Endodermal cell (in vitro differentiated cells): ENCODE measurements at regions not wholly inside any gene's neighbourhood (a gene's known extent, or its start where the extent isn't known, plus 50 kb on each side); places are given as distances from the start of the nearest gene placed in this dataset.

Source experiments
- DNase-seq: peaks from one replicate; pipeline ENCODE4 v3.0.0-alpha.2; 2017
- H3K27ac ChIP-seq: 2 replicates; pipeline ENCODE4 v1.5.1; 2013; ENCODE audit warnings: mild to moderate bottlenecking, low read depth, low read length, moderate library complexity
- H3K27me3 ChIP-seq: 2 replicates; pipeline ENCODE4 v1.6.1; 2013; ENCODE audit warnings: mild to moderate bottlenecking, low read length, moderate library complexity; ENCODE audit not compliant: insufficient read depth, control insufficient read depth, poor library complexity, severe bottlenecking
- H3K36me3 ChIP-seq: 2 replicates; pipeline ENCODE4 v1.7.0; 2013; ENCODE audit warnings: mild to moderate bottlenecking, low read length, moderate library complexity; ENCODE audit not compliant: control insufficient read depth, insufficient read depth
- H3K4me1 ChIP-seq: one replicate; pipeline ENCODE4 v1.7.0; 2013; ENCODE audit warnings: low read length; ENCODE audit not compliant: control insufficient read depth, insufficient read depth
- H3K4me3 ChIP-seq: 2 replicates; pipeline ENCODE4 v1.5.1; 2013; ENCODE audit warnings: mild to moderate bottlenecking, low read length, moderate library complexity
- H3K9ac ChIP-seq: 2 replicates; pipeline ENCODE4 v1.6.1; 2013; ENCODE audit warnings: mild to moderate bottlenecking, low read length, moderate library complexity; ENCODE audit not compliant: poor library complexity, severe bottlenecking; ENCODE audit errors: extremely low read depth
- H3K9me3 ChIP-seq: 2 replicates; pipeline ENCODE4 v1.6.1; 2013; ENCODE audit warnings: mild to moderate bottlenecking, low read length, moderate library complexity; ENCODE audit not compliant: control insufficient read depth
- H3K27ac Mint-ChIP-seq: 2 replicates; pipeline ENCODE4 v1.8.0; 2020; ENCODE audit warnings: mixed read lengths
- H3K27me3 Mint-ChIP-seq: 2 replicates; pipeline ENCODE4 v1.8.0; 2021; ENCODE audit warnings: mild to moderate bottlenecking, mixed read lengths; ENCODE audit not compliant: insufficient read depth
- H3K36me3 Mint-ChIP-seq: 2 replicates; pipeline ENCODE4 v1.8.0; 2020; ENCODE audit warnings: low read depth, mixed read lengths
- H3K4me1 Mint-ChIP-seq: 2 replicates; pipeline ENCODE4 v1.8.0; 2020; ENCODE audit warnings: mixed read lengths
- H3K4me3 Mint-ChIP-seq: 2 replicates; pipeline ENCODE4 v1.8.0; 2020; ENCODE audit warnings: mild to moderate bottlenecking, moderate library complexity, mixed read lengths
- H3K9me3 Mint-ChIP-seq: 2 replicates; pipeline ENCODE4 v1.8.0; 2020; ENCODE audit warnings: mild to moderate bottlenecking, mixed read lengths
- WGBS, 2 experiments: methylation state at CpG; one replicate each; pipeline versions ENCODE4 v1.1.5 to v1.1.7; 2013; ENCODE audit warnings: missing lambda C conversion rate in 2 of 2, mixed read lengths in 1 of 2; ENCODE audit not compliant: insufficient coverage in 1 of 2, insufficient read length in 1 of 2; 5-methylcytosine and 5-hydroxymethylcytosine counted together
- TF ChIP-seq, protein P1 (sequence below): fragments of 200-600 bp; sonication (generic); conservative IDR thresholded peaks from 2 replicates; pipeline ENCODE4 v1.5.0; 2021; ENCODE audit warnings: antibody characterized with exemption, mild to moderate bottlenecking

GRCh38 chr1:228961511-228961910 is 226.2 kb downstream of the RHOU start:
- Histone ChIP-seq H3K4me1 (peaks cover 12% of the 10 kb centered on the region), H3K4me3 (no peak overlapping the region), H3K27ac (no peak overlapping the region), H3K9me3 (peaks cover 5% of the 10 kb centered on the region), H3K9ac (no peak overlapping the region), H3K36me3 (no peaks in the 10 kb centered on the region), H3K27me3 (no peaks in the 10 kb centered on the region)
- WGBS, 2 experiments, result 88 to 94% methylated on average over 4 to 6 of the region's 6 CpGs
- H3K4me1 Mint-ChIP-seq, result peaks cover 44% of the 10 kb centered on the region
- peak; percentile 3 for DNase-seq
- no peaks in the 10 kb centered on the region for H3K36me3 Mint-ChIP-seq
- TF ChIP-seq, protein P1, sequence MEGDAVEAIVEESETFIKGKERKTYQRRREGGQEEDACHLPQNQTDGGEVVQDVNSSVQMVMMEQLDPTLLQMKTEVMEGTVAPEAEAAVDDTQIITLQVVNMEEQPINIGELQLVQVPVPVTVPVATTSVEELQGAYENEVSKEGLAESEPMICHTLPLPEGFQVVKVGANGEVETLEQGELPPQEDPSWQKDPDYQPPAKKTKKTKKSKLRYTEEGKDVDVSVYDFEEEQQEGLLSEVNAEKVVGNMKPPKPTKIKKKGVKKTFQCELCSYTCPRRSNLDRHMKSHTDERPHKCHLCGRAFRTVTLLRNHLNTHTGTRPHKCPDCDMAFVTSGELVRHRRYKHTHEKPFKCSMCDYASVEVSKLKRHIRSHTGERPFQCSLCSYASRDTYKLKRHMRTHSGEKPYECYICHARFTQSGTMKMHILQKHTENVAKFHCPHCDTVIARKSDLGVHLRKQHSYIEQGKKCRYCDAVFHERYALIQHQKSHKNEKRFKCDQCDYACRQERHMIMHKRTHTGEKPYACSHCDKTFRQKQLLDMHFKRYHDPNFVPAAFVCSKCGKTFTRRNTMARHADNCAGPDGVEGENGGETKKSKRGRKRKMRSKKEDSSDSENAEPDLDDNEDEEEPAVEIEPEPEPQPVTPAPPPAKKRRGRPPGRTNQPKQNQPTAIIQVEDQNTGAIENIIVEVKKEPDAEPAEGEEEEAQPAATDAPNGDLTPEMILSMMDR, result no peak
- H3K27me3 Mint-ChIP-seq, result no peaks in the 10 kb centered on the region
- H3K27ac Mint-ChIP-seq, result no peak overlapping the region
- H3K4me3 Mint-ChIP-seq, result no peak overlapping the region
- no peaks in the 10 kb centered on the region for H3K9me3 Mint-ChIP-seq

DNA sequence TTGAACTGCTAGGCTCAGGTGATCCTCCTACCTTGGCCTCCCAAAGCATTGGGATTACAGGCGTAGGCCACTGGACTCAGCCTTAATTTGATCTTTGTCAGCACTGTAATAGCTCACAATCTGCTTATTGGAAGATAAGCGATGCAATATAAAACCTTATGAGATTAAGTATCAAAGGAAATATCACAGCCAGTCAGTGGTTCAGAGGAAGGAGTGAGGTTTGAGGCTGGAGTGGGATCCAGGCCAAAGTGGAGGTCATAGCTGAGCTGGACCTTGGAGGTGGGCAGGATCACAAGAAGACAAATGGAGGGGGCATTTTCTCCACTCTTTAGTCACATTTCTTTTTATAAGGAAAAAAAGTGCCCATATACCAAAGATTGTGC is 228.5 kb downstream of the RHOU start:
- Mint-ChIP-seq H3K27me3 (no peaks in the 10 kb centered on the region), H3K4me3 (no peak overlapping the region), H3K4me1 (peaks cover 36% of the 10 kb centered on the region), H3K27ac (no peak overlapping the region), H3K36me3 (no peaks in the 10 kb centered on the region), H3K9me3 (no peaks in the 10 kb centered on the region)
- Histone ChIP-seq H3K27me3 (no peaks in the 10 kb centered on the region), H3K9ac (no peak overlapping the region), H3K4me1 (peaks cover 12% of the 10 kb centered on the region), H3K36me3 (no peaks in the 10 kb centered on the region), H3K4me3 (no peak overlapping the region), H3K9me3 (no peaks in the 10 kb centered on the region), H3K27ac (no peak overlapping the region)
- TF ChIP-seq, protein P1, result no peak
- WGBS, 2 experiments, result 82 to 83% methylated on average over 2 of the region's 2 CpGs
- peak; percentile 20 for DNase-seq

- H3K4me1 Mint-ChIP-seq, result peaks cover 36% of the 10 kb centered on the region
- H3K9me3 ChIP-seq, result no peaks in the 10 kb centered on the region
- DNase-seq, result peak; percentile 60
- H3K36me3 ChIP-seq, result no peaks in the 10 kb centered on the region
- H3K27ac Mint-ChIP-seq, result peak overlapping the region; percentile 90
- H3K9ac ChIP-seq, result no peak overlapping the region
- H3K36me3 Mint-ChIP-seq, result no peaks in the 10 kb centered on the region
- H3K4me1 ChIP-seq, result peaks cover 8% of the 10 kb centered on the region
- H3K4me3 Mint-ChIP-seq, result no peak overlapping the region
- no peaks in the 10 kb centered on the region for H3K27me3 ChIP-seq
- H3K27ac ChIP-seq, result peak overlapping the region; percentile 21
- 86 to 90% methylated on average over 8 to 11 of the region's 12 CpGs for WGBS, 2 experiments
- TF ChIP-seq, protein P1, result no peak
- no peaks in the 10 kb centered on the region for H3K27me3 Mint-ChIP-seq
- H3K4me3 ChIP-seq, result no peak overlapping the region
- no peaks in the 10 kb centered on the region for H3K9me3 Mint-ChIP-seq
Measured at GRCh38 chr1:228964178-228965089, 229.2 kb downstream of the RHOU start.
